ENCODE measurements at regions not wholly inside any gene's neighbourhood (a gene's known extent, or its start where the extent isn't known, plus 50 kb on each side); places are given as distances from the start of the nearest gene placed in this dataset.

GRCh38 chr16:79421126-79421525 lies 179.4 kb downstream of the MAF start:
- Histone ChIP-seq H3K27ac (ENCODE audit: low read depth in 1 of 2, low read length in 1 of 2) (no peak overlapping the region), H3K27me3 (ENCODE audit: control insufficient read depth in 3 of 3, insufficient read depth in 3 of 3, low read length in 2 of 3) (no peaks in the 10 kb centered on the region), H3K36me3 (ENCODE audit: control insufficient read depth in 4 of 4, insufficient read depth in 4 of 4, low read length in 4 of 4) (no peaks in the 10 kb centered on the region), H3K4me1 (ENCODE audit: control insufficient read depth in 5 of 5, insufficient read depth in 5 of 5, low read length in 5 of 5) (peaks cover 0 to 12% (median 0%) of the 10 kb centered on the region in 5 donors), H3K4me3 (no peak overlapping the region), H3K9me3 (ENCODE audit: control insufficient read depth in 4 of 4, insufficient read depth in 3 of 4, low read length in 3 of 4) (peaks cover 0 to 2% (median 0%) of the 10 kb centered on the region in 4 donors), H3K9ac (ENCODE audit: insufficient read depth in 1 of 2, low read length in 2 of 2) (no peak overlapping the region)
- TF ChIP-seq, protein P1, sequence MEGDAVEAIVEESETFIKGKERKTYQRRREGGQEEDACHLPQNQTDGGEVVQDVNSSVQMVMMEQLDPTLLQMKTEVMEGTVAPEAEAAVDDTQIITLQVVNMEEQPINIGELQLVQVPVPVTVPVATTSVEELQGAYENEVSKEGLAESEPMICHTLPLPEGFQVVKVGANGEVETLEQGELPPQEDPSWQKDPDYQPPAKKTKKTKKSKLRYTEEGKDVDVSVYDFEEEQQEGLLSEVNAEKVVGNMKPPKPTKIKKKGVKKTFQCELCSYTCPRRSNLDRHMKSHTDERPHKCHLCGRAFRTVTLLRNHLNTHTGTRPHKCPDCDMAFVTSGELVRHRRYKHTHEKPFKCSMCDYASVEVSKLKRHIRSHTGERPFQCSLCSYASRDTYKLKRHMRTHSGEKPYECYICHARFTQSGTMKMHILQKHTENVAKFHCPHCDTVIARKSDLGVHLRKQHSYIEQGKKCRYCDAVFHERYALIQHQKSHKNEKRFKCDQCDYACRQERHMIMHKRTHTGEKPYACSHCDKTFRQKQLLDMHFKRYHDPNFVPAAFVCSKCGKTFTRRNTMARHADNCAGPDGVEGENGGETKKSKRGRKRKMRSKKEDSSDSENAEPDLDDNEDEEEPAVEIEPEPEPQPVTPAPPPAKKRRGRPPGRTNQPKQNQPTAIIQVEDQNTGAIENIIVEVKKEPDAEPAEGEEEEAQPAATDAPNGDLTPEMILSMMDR (IDR thresholded peaks at IDR 0.05; ENCODE audit: control extremely low read depth, extremely low read depth) = no peak
- 93 to 96% methylated on average over 7 of the region's 7 CpGs for WGBS, 2 donors
- DNase-seq (no peak), ATAC-seq (ENCODE audit: insufficient read depth, low FRiP score) (no peak)

DNA sequence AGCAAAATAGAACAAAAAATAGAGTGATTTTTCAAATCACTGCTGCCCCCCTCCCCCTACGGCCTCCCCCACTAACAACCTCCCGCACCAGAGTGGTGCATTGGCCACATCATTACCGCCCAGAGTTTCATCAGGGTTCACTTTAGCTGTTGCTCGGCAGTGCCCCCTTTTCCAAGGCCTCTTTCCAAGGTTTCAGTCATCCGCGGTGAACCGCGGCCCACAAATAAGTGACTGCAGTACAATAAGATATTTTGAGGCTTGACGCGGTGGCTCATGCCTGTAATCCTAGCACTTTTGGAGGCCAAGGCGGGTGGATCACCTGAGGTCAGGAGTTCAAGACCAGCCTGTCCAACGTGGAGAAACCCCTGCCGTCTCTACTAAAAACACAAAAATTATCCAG lies 180.0 kb downstream of the MAF start:
- Histone ChIP-seq H3K4me1 (ENCODE audit: control insufficient read depth in 5 of 5, insufficient read depth in 5 of 5, low read length in 5 of 5) (peaks cover 0 to 12% (median 0%) of the 10 kb centered on the region in 5 donors), H3K36me3 (ENCODE audit: control insufficient read depth in 4 of 4, insufficient read depth in 4 of 4, low read length in 4 of 4) (no peaks in the 10 kb centered on the region), H3K9ac (ENCODE audit: insufficient read depth in 1 of 2, low read length in 2 of 2) (no peak overlapping the region), H3K27ac (ENCODE audit: low read depth in 1 of 2, low read length in 1 of 2) (no peak overlapping the region), H3K9me3 (ENCODE audit: control insufficient read depth in 4 of 4, insufficient read depth in 3 of 4, low read length in 3 of 4) (peaks cover 0 to 2% (median 0%) of the 10 kb centered on the region in 4 donors), H3K4me3 (no peak overlapping the region), H3K27me3 (ENCODE audit: control insufficient read depth in 3 of 3, insufficient read depth in 3 of 3, low read length in 2 of 3) (no peaks in the 10 kb centered on the region)
- no peak for ATAC-seq (ENCODE audit: insufficient read depth, low FRiP score)
- DNase-seq = no peak
- 95 to 98% methylated on average over 13 of the region's 13 CpGs for WGBS, 2 donors
- TF ChIP-seq, protein P1 (IDR thresholded peaks at IDR 0.05; ENCODE audit: control extremely low read depth, extremely low read depth) = no peak

DNA sequence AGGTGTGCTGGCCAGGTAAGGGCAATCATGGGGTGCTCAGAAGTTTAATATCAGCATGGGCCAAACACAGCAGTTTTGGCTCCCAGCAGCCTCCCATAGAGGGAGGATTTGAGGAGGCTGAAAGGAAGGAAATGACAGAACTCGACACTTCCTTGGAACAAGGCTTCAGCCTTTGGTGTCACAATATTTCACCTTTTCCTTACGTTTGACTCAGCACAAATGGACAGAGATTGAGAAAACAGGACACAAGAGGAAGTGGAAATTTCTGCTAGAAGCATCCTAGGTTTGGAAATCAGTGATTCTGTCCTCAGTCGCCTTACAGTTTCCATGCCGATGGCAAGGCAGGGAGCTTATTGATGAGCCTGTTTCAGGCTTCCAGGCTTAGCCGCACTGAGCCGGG lies 181.4 kb downstream of the MAF start:
- Histone ChIP-seq H3K4me3 (no peak overlapping the region), H3K36me3 (ENCODE audit: control insufficient read depth in 4 of 4, insufficient read depth in 4 of 4, low read length in 4 of 4) (no peaks in the 10 kb centered on the region), H3K27me3 (ENCODE audit: control insufficient read depth in 3 of 3, insufficient read depth in 3 of 3, low read length in 2 of 3) (no peaks in the 10 kb centered on the region), H3K9me3 (ENCODE audit: control insufficient read depth in 4 of 4, insufficient read depth in 3 of 4, low read length in 3 of 4) (peaks cover 0 to 2% (median 0%) of the 10 kb centered on the region in 4 donors), H3K4me1 (ENCODE audit: control insufficient read depth in 5 of 5, insufficient read depth in 5 of 5, low read length in 5 of 5) (peaks cover 0 to 12% (median 0%) of the 10 kb centered on the region in 5 donors), H3K27ac (ENCODE audit: low read depth in 1 of 2, low read length in 1 of 2) (no peak overlapping the region), H3K9ac (ENCODE audit: insufficient read depth in 1 of 2, low read length in 2 of 2) (no peak overlapping the region)
- TF ChIP-seq, protein P1 (IDR thresholded peaks at IDR 0.05; ENCODE audit: control extremely low read depth, extremely low read depth) = no peak
- ATAC-seq (ENCODE audit: insufficient read depth, low FRiP score) (no peak), DNase-seq (no peak)
- WGBS, 2 donors = 51 to 73% methylated on average over 6 of the region's 6 CpGs

DNA sequence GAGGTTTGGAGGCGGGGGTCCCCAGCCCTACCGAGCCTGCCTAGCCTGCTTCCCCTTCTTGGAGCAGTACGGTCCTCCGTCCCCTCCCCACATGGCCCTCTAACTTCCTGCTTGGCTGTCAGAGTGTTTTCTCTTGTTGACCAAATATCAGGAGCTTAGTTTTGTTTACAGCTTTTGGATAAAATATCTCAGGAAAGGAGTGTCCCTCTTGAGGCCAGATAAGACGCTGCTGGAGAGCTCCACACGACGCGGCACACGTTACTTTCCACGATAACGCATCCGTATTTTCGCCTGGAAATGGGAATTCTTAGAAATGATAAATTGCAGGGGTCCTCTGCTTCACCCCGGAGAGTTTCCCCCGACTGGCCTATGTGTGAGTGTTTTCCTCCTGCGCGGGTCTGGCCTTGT lies 182.9 kb downstream of the MAF start:
- Histone ChIP-seq H3K27me3 (ENCODE audit: control insufficient read depth in 3 of 3, insufficient read depth in 3 of 3, low read length in 2 of 3) (no peaks in the 10 kb centered on the region), H3K9ac (ENCODE audit: insufficient read depth in 1 of 2, low read length in 2 of 2) (peak overlapping the region in 1 of 2 donors; percentile 30), H3K4me3 (no peak overlapping the region), H3K9me3 (ENCODE audit: control insufficient read depth in 4 of 4, insufficient read depth in 3 of 4, low read length in 3 of 4) (peaks cover 0 to 2% (median 0%) of the 10 kb centered on the region in 4 donors), H3K27ac (ENCODE audit: low read depth in 1 of 2, low read length in 1 of 2) (no peak overlapping the region), H3K4me1 (ENCODE audit: control insufficient read depth in 5 of 5, insufficient read depth in 5 of 5, low read length in 5 of 5) (peaks cover 0 to 12% (median 3%) of the 10 kb centered on the region in 5 donors), H3K36me3 (ENCODE audit: control insufficient read depth in 4 of 4, insufficient read depth in 4 of 4, low read length in 4 of 4) (no peaks in the 10 kb centered on the region)
- 9 to 18% methylated on average over 17 of the region's 17 CpGs for WGBS, 2 donors
- ATAC-seq (ENCODE audit: insufficient read depth, low FRiP score) (no peak), DNase-seq (peak; percentile 25 to 72 (median 41))
- TF ChIP-seq, protein P1 (IDR thresholded peaks at IDR 0.05; ENCODE audit: control extremely low read depth, extremely low read depth) = no peak

All from lung (tissue), 11 donors.